Adrenal gland (tissue), 5 donors: ENCODE measurements at regions not wholly inside any gene's neighbourhood (a gene's known extent, or its start where the extent isn't known, plus 50 kb on each side); places are given as distances from the start of the nearest gene placed in this dataset.

Source experiments
- CTCF ChIP-seq, 6 experiments: fragments of 450-650 bp in 4 of 6; fragments of 200-600 bp in 2 of 6; sonication (generic) in 1 of 6; IDR thresholded peaks; 1 replicate in 5 of 6; 2 replicates in 1 of 6; pipeline versions ENCODE4 v1.5.1 to v1.8.0; 2016 to 2021; ENCODE audit warnings: antibody characterized with exemption in 6 of 6, mild to moderate bottlenecking in 2 of 6, moderate library complexity in 1 of 6
- POLR2A ChIP-seq, 2 donors: fragments of 450-650 bp; IDR thresholded peaks; one replicate each; pipeline ENCODE4 v1.6.1; 2017; ENCODE audit warnings: antibody characterized with exemption in 2 of 2, mild to moderate bottlenecking in 2 of 2, moderate library complexity in 1 of 2
- donor health status: DM: no; HTN: no; CAD: no.

GRCh38 chrX:39249999-39250398, 448.7 kb downstream of the MID1IP1 start:
- TF ChIP-seq CTCF (IDR thresholded peaks at IDR 0.05) (no peak), POLR2A (IDR thresholded peaks at IDR 0.05) (no peak)
